ENCODE measurements at regions not wholly inside any gene's neighbourhood (a gene's known extent, or its start where the extent isn't known, plus 50 kb on each side); places are given as distances from the start of the nearest gene placed in this dataset.

DNA sequence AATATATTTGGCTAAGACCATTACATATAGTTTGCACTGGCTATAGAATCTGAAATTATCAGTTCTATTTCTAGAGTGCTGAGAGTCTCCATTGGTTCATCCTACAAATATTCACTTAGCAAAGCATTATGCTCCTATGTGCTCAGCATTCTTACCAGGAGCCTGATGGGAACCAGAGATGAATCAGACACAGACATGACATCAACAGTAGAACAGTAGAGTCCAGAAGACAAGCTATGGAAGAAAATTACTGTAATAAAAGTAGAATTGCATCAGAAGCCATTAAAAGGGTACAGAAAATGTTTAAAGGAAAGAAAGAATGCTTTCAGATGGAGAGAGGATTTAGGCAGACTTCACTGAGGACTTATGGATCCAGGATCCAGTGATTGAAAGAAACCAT lies 271.7 kb upstream of the SNX7 start:
- TF ChIP-seq CTCF (IDR thresholded peaks at IDR 0.05) (no peak), POLR2A (IDR thresholded peaks at IDR 0.05) (no peak)
